Fibroblast of lung (primary cell): ENCODE measurements at regions not wholly inside any gene's neighbourhood (a gene's known extent, or its start where the extent isn't known, plus 50 kb on each side); places are given as distances from the start of the nearest gene placed in this dataset.

Source experiments
- CTCF ChIP-seq, 2 donors: IDR thresholded peaks in 1 of 2; conservative IDR thresholded peaks in 1 of 2; 1 replicate in 1 of 2; 2 replicates in 1 of 2; pipeline ENCODE4 v1.5.1; 2011 to 2012; ENCODE audit warnings: low read length in 2 of 2, control low read depth in 1 of 2, inconsistent platforms in 1 of 2, low read depth in 1 of 2, mild to moderate bottlenecking in 1 of 2
- EZH2 ChIP-seq: IDR thresholded peaks from 2 replicates; pipeline ENCODE4 v1.5.1; 2012; ENCODE audit warnings: low read length, control low read depth, mild to moderate bottlenecking; ENCODE audit errors: missing control alignments

GRCh38 chr2:19614066-19614465 lies 255.6 kb upstream of the OSR1 start:
- TF ChIP-seq CTCF (conservative IDR thresholded peaks at IDR 0.05 in 1 of 2, IDR thresholded peaks at IDR 0.05 in 1 of 2; ENCODE audit: low read depth in 1 of 2, low read length in 2 of 2) (no peak), EZH2 (no peak)
